Breast epithelium (tissue), 4 donors: ENCODE measurements at regions not wholly inside any gene's neighbourhood (a gene's known extent, or its start where the extent isn't known, plus 50 kb on each side); places are given as distances from the start of the nearest gene placed in this dataset.

Experiments used
- DNase-seq, 2 donors: peaks; one replicate each; pipeline ENCODE4 v3.0.0-alpha.2; 2019; ENCODE audit warnings: low spot score in 2 of 2
- H3K27ac ChIP-seq, 2 donors: fragments of 200-600 bp; sonication (generic) in 1 of 2; one replicate each; pipeline ENCODE4 v1.5.1; 2016 to 2019; ENCODE audit warnings: mild to moderate bottlenecking in 1 of 2
- H3K27me3 ChIP-seq, 2 donors: fragments of 200-600 bp; sonication (generic) in 1 of 2; one replicate each; pipeline versions ENCODE4 v1.5.1 to v1.6.0; 2017 to 2019; ENCODE audit warnings: control low read depth in 1 of 2, mild to moderate bottlenecking in 1 of 2
- H3K36me3 ChIP-seq: fragments of 200-600 bp; one replicate; pipeline ENCODE4 v1.5.1; 2019
- H3K4me1 ChIP-seq, 2 donors: fragments of 200-600 bp; sonication (generic); one replicate each; pipeline ENCODE4 v1.5.1; 2016 to 2019; ENCODE audit warnings: control low read depth in 1 of 2
- H3K4me3 ChIP-seq, 3 donors: fragments of 200-600 bp; sonication (generic); 1 replicate in 2 of 3; 2 replicates in 1 of 3; pipeline ENCODE4 v1.5.1; 2016 to 2019; ENCODE audit warnings: mild to moderate bottlenecking in 3 of 3, moderate library complexity in 2 of 3
- H3K9me3 ChIP-seq, 2 donors: fragments of 200-600 bp; sonication (generic) in 1 of 2; one replicate each; pipeline ENCODE4 v1.5.1; 2016 to 2019; ENCODE audit warnings: control low read depth in 1 of 2
- POLR2A ChIP-seq: fragments of 450-650 bp; IDR thresholded peaks from one replicate; pipeline ENCODE4 v1.6.1; 2016; ENCODE audit warnings: antibody characterized with exemption, mild to moderate bottlenecking, moderate library complexity
- POLR2AphosphoS5 ChIP-seq, 3 donors: sonication (generic); formaldehyde crosslinking; IDR thresholded peaks; one replicate each; pipeline ENCODE4 v1.6.1; 2017; ENCODE audit warnings: antibody characterized with exemption in 3 of 3
- intact Hi-C: fragments of 100-400 bp; cut with DNase I; formaldehyde crosslinking; loops from one replicate; pipeline ENCODE4 v1.15.1; 2023; ENCODE audit warnings: low total_unique reads
- TF ChIP-seq, protein P1 (sequence below), 3 donors: fragments of 450-650 bp; IDR thresholded peaks; one replicate each; pipeline ENCODE4 v1.5.1; 2016 to 2017; ENCODE audit warnings: antibody characterized with exemption in 3 of 3, mild to moderate bottlenecking in 3 of 3, moderate library complexity in 3 of 3

DNA sequence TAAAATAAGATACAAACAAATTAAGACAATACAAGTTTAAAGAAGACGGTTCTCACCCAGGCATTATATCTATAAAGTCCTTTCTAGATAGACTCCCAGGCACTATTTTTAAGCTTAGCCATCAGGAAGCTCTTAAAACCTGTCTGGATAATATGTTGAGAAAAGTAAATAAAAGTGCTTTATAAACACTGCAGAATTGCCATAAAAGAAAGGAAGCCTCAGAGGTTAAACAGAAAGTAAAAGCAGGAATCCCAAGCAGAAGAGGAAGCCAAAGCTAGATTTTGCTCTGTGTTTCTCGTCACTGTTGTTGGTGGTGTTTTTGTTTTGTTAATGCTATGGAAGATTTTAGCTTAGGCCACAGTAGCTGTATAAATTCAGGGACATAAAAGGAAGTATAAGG is 1267.3 kb downstream of the PCDH19 start:
- Histone ChIP-seq H3K9me3 (peaks cover 8 to 9% of the 10 kb centered on the region in 2 donors), H3K27me3 (peaks cover 0 to 4% of the 10 kb centered on the region in 2 donors), H3K27ac (no peak overlapping the region), H3K4me3 (no peak overlapping the region), H3K4me1 (no peaks in the 10 kb centered on the region), H3K36me3 (no peaks in the 10 kb centered on the region)
- intact Hi-C loops = no loop called here
- DNase-seq = no peak
- TF ChIP-seq, protein P1, sequence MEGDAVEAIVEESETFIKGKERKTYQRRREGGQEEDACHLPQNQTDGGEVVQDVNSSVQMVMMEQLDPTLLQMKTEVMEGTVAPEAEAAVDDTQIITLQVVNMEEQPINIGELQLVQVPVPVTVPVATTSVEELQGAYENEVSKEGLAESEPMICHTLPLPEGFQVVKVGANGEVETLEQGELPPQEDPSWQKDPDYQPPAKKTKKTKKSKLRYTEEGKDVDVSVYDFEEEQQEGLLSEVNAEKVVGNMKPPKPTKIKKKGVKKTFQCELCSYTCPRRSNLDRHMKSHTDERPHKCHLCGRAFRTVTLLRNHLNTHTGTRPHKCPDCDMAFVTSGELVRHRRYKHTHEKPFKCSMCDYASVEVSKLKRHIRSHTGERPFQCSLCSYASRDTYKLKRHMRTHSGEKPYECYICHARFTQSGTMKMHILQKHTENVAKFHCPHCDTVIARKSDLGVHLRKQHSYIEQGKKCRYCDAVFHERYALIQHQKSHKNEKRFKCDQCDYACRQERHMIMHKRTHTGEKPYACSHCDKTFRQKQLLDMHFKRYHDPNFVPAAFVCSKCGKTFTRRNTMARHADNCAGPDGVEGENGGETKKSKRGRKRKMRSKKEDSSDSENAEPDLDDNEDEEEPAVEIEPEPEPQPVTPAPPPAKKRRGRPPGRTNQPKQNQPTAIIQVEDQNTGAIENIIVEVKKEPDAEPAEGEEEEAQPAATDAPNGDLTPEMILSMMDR (IDR thresholded peaks at IDR 0.05) = no peak

DNA sequence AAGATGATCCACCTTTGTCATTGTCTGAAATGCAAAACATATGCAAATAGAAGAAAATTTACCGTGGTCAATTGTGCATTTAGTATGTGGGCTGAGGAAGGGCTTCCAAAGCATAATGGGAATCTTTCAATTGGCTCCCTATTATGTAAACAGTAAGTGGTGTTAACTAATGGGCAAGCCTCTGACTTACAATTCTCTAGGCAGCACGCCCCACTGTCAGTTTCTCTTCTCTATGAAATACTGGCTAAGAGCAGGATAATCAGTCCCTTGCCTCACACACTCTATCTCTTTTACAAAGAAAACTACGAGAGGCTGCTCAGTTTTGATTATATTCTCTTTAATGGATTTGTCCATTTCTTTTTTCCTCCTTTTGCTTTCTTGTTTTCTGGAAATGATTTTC is 1272.6 kb downstream of the PCDH19 start:
- TF ChIP-seq POLR2A = no peak
- TF ChIP-seq, protein P1 (IDR thresholded peaks at IDR 0.05) = no peak
- TF ChIP-seq POLR2AphosphoS5 (IDR thresholded peaks at IDR 0.05) = no peak
- intact Hi-C loops = no loop called here
- H3K27ac ChIP-seq = no peak overlapping the region
- H3K36me3 ChIP-seq = no peaks in the 10 kb centered on the region
- no peaks in the 10 kb centered on the region for H3K9me3 ChIP-seq
- H3K4me3 ChIP-seq = no peak overlapping the region
- no peak for DNase-seq
- H3K27me3 ChIP-seq = peaks cover 0 to 15% of the 10 kb centered on the region in 2 donors
- no peaks in the 10 kb centered on the region for H3K4me1 ChIP-seq

DNA sequence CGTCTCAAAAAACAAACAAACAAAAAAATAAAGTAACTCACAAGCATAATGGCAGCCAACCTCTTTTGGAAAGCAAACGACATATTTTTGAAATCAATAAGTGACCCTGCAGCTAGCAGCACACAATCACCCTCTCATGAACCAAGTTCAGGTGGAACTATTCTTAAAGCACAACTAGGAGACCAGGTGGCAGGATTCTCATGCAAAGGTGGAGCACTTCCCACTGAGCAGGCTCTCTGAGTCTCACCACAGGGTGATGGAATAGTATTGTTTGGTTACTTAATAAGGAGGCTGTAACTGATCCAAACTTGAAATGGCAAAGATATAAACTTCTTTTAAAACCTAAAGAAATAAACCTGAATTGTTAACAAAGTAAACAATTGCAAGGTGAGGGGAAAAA is 1293.1 kb downstream of the PCDH19 start:
- TF ChIP-seq POLR2A (no peak), POLR2AphosphoS5 (IDR thresholded peaks at IDR 0.05) (no peak)
- Histone ChIP-seq H3K27ac (no peak overlapping the region), H3K27me3 (peaks cover 0 to 16% of the 10 kb centered on the region in 2 donors), H3K36me3 (peaks cover 8% of the 10 kb centered on the region), H3K9me3 (no peaks in the 10 kb centered on the region), H3K4me1 (no peaks in the 10 kb centered on the region), H3K4me3 (no peak overlapping the region)
- DNase-seq = no peak
- intact Hi-C loops = no loop called here

DNA sequence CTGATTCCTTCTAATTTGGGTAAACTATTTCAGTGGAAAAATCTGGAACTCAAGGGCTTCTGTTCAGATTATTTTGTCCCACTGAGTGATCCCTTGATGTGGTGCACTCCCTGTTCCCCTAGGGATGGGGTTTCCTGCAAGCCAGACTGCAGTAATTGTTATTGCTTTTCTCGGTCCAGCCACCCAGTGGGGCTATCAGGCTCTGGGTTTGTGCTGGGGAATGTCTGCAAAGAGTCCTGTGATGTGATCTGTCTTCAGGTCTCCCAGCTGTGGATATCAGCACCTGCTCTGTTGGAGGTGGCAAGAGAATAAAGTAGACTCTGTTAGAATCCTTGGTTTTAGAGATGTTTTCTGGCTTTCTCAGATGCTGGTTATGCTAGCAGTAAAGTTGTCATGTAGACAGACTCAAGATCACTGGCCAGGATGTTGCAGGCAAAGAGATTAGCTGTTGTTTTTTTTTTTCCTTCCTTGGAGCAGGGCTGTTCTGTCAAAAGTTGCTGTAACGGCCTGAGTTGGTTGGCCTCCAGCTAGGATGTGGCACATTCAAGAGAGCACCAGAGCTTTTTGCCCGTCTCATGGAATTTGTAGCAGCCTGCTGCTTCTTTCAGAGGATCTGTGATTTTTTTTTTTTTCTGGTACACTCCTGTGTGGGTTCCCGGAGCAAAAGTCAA is 1314.0 kb downstream of the PCDH19 start:
- no peaks in the 10 kb centered on the region for H3K4me1 ChIP-seq
- H3K4me3 ChIP-seq = no peak overlapping the region
- DNase-seq = no peak
- TF ChIP-seq POLR2A = no peak
- TF ChIP-seq POLR2AphosphoS5 (IDR thresholded peaks at IDR 0.05) = no peak
- TF ChIP-seq, protein P1 (IDR thresholded peaks at IDR 0.05) = no peak
- H3K36me3 ChIP-seq = no peaks in the 10 kb centered on the region
- H3K27me3 ChIP-seq = peaks cover 0 to 17% of the 10 kb centered on the region in 2 donors
- no peak overlapping the region for H3K27ac ChIP-seq
- peaks cover 0 to 7% of the 10 kb centered on the region in 2 donors for H3K9me3 ChIP-seq
- intact Hi-C loops = no loop called here

DNA sequence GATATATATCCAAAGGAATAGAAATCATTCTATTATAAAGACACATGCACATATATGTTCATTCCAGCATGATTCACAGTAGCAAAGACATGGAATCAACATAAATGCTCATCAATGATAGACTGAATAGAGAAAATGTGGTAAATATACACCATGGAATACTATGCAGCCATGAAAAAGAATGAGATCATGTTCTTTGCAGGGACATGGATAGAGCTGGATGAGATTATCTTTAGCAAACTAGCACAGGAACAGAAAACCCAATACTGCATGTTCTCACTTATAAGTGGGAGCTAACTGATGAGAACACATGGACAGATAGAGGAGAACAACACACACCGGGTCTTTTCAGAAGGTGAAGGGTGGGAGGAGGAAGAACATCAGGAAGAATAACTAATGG is 1318.6 kb downstream of the PCDH19 start:
- Histone ChIP-seq H3K9me3 (peaks cover 0 to 14% of the 10 kb centered on the region in 2 donors), H3K27me3 (peaks cover 0 to 6% of the 10 kb centered on the region in 2 donors), H3K27ac (no peak overlapping the region), H3K36me3 (no peaks in the 10 kb centered on the region), H3K4me3 (no peak overlapping the region), H3K4me1 (no peaks in the 10 kb centered on the region)
- intact Hi-C loops = no loop called here
- TF ChIP-seq, protein P1 (IDR thresholded peaks at IDR 0.05) = no peak
- no peak for TF ChIP-seq POLR2AphosphoS5 (IDR thresholded peaks at IDR 0.05)
- no peak for TF ChIP-seq POLR2A
- no peak for DNase-seq

DNA sequence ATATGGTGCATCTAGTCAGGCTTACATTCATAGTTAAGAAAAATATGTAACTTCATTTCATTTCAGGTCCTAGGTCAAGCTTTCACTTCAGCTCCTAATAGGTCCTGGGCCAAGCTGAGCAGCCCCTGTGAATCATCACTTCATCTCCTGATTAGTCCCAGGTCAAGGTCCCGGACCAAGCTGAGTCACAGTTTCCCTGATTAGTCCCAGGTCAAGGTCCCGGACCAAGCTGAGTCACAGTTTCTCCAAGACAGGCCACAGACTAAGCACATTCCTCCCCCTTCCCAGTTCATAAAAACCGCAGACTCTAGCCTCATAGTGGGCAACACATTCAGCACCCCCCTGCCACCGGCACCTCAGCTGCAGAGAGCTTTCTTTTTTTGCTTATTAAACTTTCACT is 1331.8 kb downstream of the PCDH19 start:
- Histone ChIP-seq H3K27me3 (peaks cover 0 to 23% of the 10 kb centered on the region in 2 donors), H3K4me1 (no peaks in the 10 kb centered on the region), H3K9me3 (no peaks in the 10 kb centered on the region), H3K36me3 (no peaks in the 10 kb centered on the region), H3K4me3 (no peak overlapping the region), H3K27ac (no peak overlapping the region)
- intact Hi-C loops = no loop called here
- DNase-seq = no peak
- TF ChIP-seq, protein P1 (IDR thresholded peaks at IDR 0.05) = no peak
- TF ChIP-seq POLR2A (no peak), POLR2AphosphoS5 (IDR thresholded peaks at IDR 0.05) (no peak)
